Peyer's patch (tissue), 4 donors: ENCODE measurements at regions not wholly inside any gene's neighbourhood (a gene's known extent, or its start where the extent isn't known, plus 50 kb on each side); places are given as distances from the start of the nearest gene placed in this dataset.

Experiments
- POLR2A ChIP-seq, 2 donors: fragments of 450-650 bp; IDR thresholded peaks; one replicate each; pipeline ENCODE4 v1.5.1; 2017; ENCODE audit warnings: antibody characterized with exemption in 2 of 2, mild to moderate bottlenecking in 2 of 2, moderate library complexity in 2 of 2
- TF ChIP-seq, protein P1 (sequence below), 6 experiments: fragments of 450-650 bp in 4 of 6; fragments of 200-600 bp in 2 of 6; sonication (generic) in 1 of 6; IDR thresholded peaks; one replicate each; pipeline ENCODE4 v1.5.1; 2017 to 2019; ENCODE audit warnings: antibody characterized with exemption in 6 of 6, mild to moderate bottlenecking in 3 of 6, moderate library complexity in 1 of 6

DNA sequence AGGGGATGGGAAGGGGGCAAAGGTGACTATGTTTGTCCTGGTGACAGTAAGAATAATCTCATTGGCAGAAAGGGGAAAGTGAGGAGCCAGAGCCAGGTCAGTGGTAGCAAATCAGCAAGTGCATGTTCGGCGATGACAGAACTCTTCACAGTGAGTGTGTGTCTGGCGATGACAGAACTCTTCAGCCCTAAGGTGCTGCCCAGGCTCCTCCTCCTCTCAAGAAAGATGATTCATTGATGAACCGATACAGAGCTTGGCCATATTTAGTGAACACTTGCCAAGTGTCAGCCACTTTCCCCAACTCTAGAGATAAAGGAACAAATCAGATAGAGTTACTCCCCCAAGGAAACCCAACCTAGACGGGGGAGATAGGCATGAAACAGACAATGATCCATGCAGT is 199.3 kb upstream of the UBL3 start:
- no peak for TF ChIP-seq POLR2A (IDR thresholded peaks at IDR 0.05)
- TF ChIP-seq, protein P1, sequence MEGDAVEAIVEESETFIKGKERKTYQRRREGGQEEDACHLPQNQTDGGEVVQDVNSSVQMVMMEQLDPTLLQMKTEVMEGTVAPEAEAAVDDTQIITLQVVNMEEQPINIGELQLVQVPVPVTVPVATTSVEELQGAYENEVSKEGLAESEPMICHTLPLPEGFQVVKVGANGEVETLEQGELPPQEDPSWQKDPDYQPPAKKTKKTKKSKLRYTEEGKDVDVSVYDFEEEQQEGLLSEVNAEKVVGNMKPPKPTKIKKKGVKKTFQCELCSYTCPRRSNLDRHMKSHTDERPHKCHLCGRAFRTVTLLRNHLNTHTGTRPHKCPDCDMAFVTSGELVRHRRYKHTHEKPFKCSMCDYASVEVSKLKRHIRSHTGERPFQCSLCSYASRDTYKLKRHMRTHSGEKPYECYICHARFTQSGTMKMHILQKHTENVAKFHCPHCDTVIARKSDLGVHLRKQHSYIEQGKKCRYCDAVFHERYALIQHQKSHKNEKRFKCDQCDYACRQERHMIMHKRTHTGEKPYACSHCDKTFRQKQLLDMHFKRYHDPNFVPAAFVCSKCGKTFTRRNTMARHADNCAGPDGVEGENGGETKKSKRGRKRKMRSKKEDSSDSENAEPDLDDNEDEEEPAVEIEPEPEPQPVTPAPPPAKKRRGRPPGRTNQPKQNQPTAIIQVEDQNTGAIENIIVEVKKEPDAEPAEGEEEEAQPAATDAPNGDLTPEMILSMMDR (IDR thresholded peaks at IDR 0.05): no peak
